PC-3 (cell line): ENCODE measurements at regions not wholly inside any gene's neighbourhood (a gene's known extent, or its start where the extent isn't known, plus 50 kb on each side); places are given as distances from the start of the nearest gene placed in this dataset.

ENCODE experiments used
- ATAC-seq: fragments of 200-7000 bp; cut with Tn5 transposase; 2 replicates; pipeline ENCODE4 v1.9.1; 2020; ENCODE audit warnings: mild to moderate bottlenecking, moderate library complexity
- BruUV-seq: library from RNA; stranded (reverse); fragments of 400-500 nt; replicated peaks from 2 replicates; lab custom pipeline; 2021; lab: Mats Ljungman, UMichigan
- CTCF ChIA-PET: fragments of 300-600 bp; sonication (Branson Sonifier 250); formaldehyde crosslinking; loops from one replicate; lab custom pipeline; 2022; ENCODE audit warnings: antibody characterized with exemption; lab: Charles Lee
- POLR2A ChIA-PET: fragments of 300-600 bp; sonication (Branson Sonifier 250); formaldehyde crosslinking; loops from one replicate; lab custom pipeline; 2022; ENCODE audit warnings: antibody characterized with exemption; ENCODE audit not compliant: unreplicated experiment; lab: Charles Lee
- DNase-seq: peaks from one replicate; pipeline ENCODE4 v3.0.0-alpha.2; 2015
- H2AFZ ChIP-seq: fragments of 300-600 bp; sonication (generic); 2 replicates; pipeline ENCODE4 v1.6.0; 2016; ENCODE audit warnings: antibody characterized with exemption, low read length
- H3F3A ChIP-seq: fragments of 300-600 bp; sonication (generic); one replicate; pipeline ENCODE4 v1.6.0; 2017; ENCODE audit warnings: antibody characterized with exemption, low read length, control low read depth, mild to moderate bottlenecking; ENCODE audit not compliant: unreplicated experiment
- H3K27ac ChIP-seq: fragments of 300-600 bp; sonication (generic); 2 replicates; pipeline ENCODE4 v1.5.1; 2016; ENCODE audit warnings: mild to moderate bottlenecking, low read length
- H3K27me3 ChIP-seq: fragments of 300-600 bp; sonication (generic); 2 replicates; pipeline ENCODE4 v1.6.1; 2016; ENCODE audit warnings: low read length, mixed read lengths
- H3K36me3 ChIP-seq: fragments of 300-600 bp; sonication (generic); 2 replicates; pipeline ENCODE4 v1.6.1; 2016; ENCODE audit warnings: low read depth, mixed run types, low read length, mixed read lengths
- H3K4me1 ChIP-seq: fragments of 300-600 bp; sonication (generic); 2 replicates; pipeline ENCODE4 v1.5.1; 2016; ENCODE audit warnings: low read length; ENCODE audit not compliant: insufficient read depth
- H3K4me2 ChIP-seq: fragments of 300-600 bp; sonication (generic); 2 replicates; pipeline ENCODE4 v1.6.0; 2016; ENCODE audit warnings: low read length
- H3K4me3 ChIP-seq: fragments of 300-600 bp; sonication (generic); 2 replicates; pipeline ENCODE4 v1.5.1; 2016; ENCODE audit warnings: mild to moderate bottlenecking, low read length, mixed read lengths
- H3K79me2 ChIP-seq: fragments of 300-600 bp; sonication (generic); 2 replicates; pipeline ENCODE4 v1.6.1; 2017; ENCODE audit warnings: low read length, mixed read lengths
- H3K9ac ChIP-seq: fragments of 300-600 bp; sonication (generic); 2 replicates; pipeline ENCODE4 v1.6.0; 2016; ENCODE audit warnings: mild to moderate bottlenecking, low read length
- H3K9me2 ChIP-seq: fragments of 300-600 bp; sonication (generic); replicated peaks from 2 replicates; pipeline ENCODE4 v1.6.1; 2016; ENCODE audit warnings: mixed run types, low read length, mixed read lengths
- H3K9me3 ChIP-seq: fragments of 300-600 bp; sonication (generic); 2 replicates; pipeline ENCODE4 v1.6.1; 2016; ENCODE audit warnings: low read length, mixed read lengths
- H4K20me1 ChIP-seq: fragments of 300-600 bp; sonication (generic); 2 replicates; pipeline ENCODE4 v1.6.1; 2016; ENCODE audit warnings: low read length, mixed read lengths
- CTCF ChIP-seq: fragments of 300-600 bp; sonication (generic); conservative IDR thresholded peaks from 2 replicates; pipeline ENCODE4 v1.5.1; 2017; ENCODE audit warnings: antibody characterized with exemption, low read depth, mild to moderate bottlenecking, low read length
- EZH2 ChIP-seq: fragments of 300-600 bp; sonication (generic); IDR thresholded peaks from one replicate; pipeline ENCODE4 v1.6.1; 2017; ENCODE audit warnings: antibody characterized with exemption, mild to moderate bottlenecking, low read length; ENCODE audit not compliant: unreplicated experiment
- EZH2phosphoT487 ChIP-seq: fragments of 300-600 bp; sonication (generic); IDR thresholded peaks from 2 replicates; pipeline ENCODE4 v1.6.1; 2018; ENCODE audit warnings: mild to moderate bottlenecking, antibody characterized with exemption, low read length, borderline replicate concordance
- intact Hi-C: fragments of 100-400 bp; cut with micrococcal nuclease; formaldehyde crosslinking; loops from 2 replicates; pipeline ENCODE4 v1.9.0; 2023

GRCh38 chr13:53324656-53325055 is 296.0 kb downstream of the OLFM4 start:
- TF ChIP-seq CTCF (no peak), EZH2 (no peak), EZH2phosphoT487 (no peak)

GRCh38 chr13:53326716-53327115 is 298.1 kb downstream of the OLFM4 start:
- DNase-seq, result no peak
- CTCF ChIA-PET, result no interaction called here

More at GRCh38 chr13:53324656-53325055, 296.0 kb downstream of the OLFM4 start:
- no peaks in the 10 kb centered on the region for H3K36me3 ChIP-seq
- no peak overlapping the region for H3K4me2 ChIP-seq
- H3K27ac ChIP-seq, result no peak overlapping the region
- no peak for ATAC-seq
- H3K4me1 ChIP-seq, result no peaks in the 10 kb centered on the region
- no peaks in the 10 kb centered on the region for H3K9me3 ChIP-seq
- H3K79me2 ChIP-seq, result no peaks in the 10 kb centered on the region
- no peak overlapping the region for H3K4me3 ChIP-seq
- intact Hi-C loops, result no loop called here
- no TSS peak for BruUV-seq
- CTCF ChIA-PET, result no interaction called here
- H3K9ac ChIP-seq, result no peak overlapping the region
- no peaks in the 10 kb centered on the region for H4K20me1 ChIP-seq
- no peak for DNase-seq
- H3F3A ChIP-seq, result no peaks in the 10 kb centered on the region
- no peak overlapping the region for H2AFZ ChIP-seq
- no peaks in the 10 kb centered on the region for H3K27me3 ChIP-seq
- H3K9me2 ChIP-seq, result no peaks in the 10 kb centered on the region
- POLR2A ChIA-PET, result no interaction called here

More at GRCh38 chr13:53326716-53327115, 298.1 kb downstream of the OLFM4 start:
- no peak for TF ChIP-seq CTCF
- no peak for TF ChIP-seq EZH2phosphoT487
- TF ChIP-seq EZH2, result no peak
- no peaks in the 10 kb centered on the region for H3K79me2 ChIP-seq
- intact Hi-C loops, result no loop called here
- no peaks in the 10 kb centered on the region for H3K4me1 ChIP-seq
- POLR2A ChIA-PET, result no interaction called here
- H3K9me2 ChIP-seq, result no peaks in the 10 kb centered on the region
- no TSS peak for BruUV-seq
- H3K27ac ChIP-seq, result no peak overlapping the region
- ATAC-seq, result no peak
- H3F3A ChIP-seq, result no peaks in the 10 kb centered on the region
- no peak overlapping the region for H3K4me2 ChIP-seq
- H3K36me3 ChIP-seq, result no peaks in the 10 kb centered on the region
- H2AFZ ChIP-seq, result no peak overlapping the region
- H3K4me3 ChIP-seq, result no peak overlapping the region
- no peaks in the 10 kb centered on the region for H3K9me3 ChIP-seq
- H3K9ac ChIP-seq, result no peak overlapping the region
- H3K27me3 ChIP-seq, result no peaks in the 10 kb centered on the region
- no peaks in the 10 kb centered on the region for H4K20me1 ChIP-seq
